IMR-90 (cell line): ENCODE measurements at regions not wholly inside any gene's neighbourhood (a gene's known extent, or its start where the extent isn't known, plus 50 kb on each side); places are given as distances from the start of the nearest gene placed in this dataset.

ENCODE experiments used
- ATAC-seq: fragments of 200-7000 bp; cut with Tn5 transposase; 2 replicates; pipeline ENCODE4 v1.9.1; 2020; ENCODE audit warnings: low read depth, mild to moderate bottlenecking, moderate library complexity
- BruUV-seq: library from RNA; stranded (reverse); fragments of 400-500 nt; replicated peaks from 2 replicates; lab custom pipeline; 2021; lab: Mats Ljungman, UMichigan
- CTCF ChIA-PET: fragments of 300-600 bp; formaldehyde crosslinking; extraction: SDS; loops from one replicate; lab custom pipeline; 2021; ENCODE audit warnings: antibody characterized with exemption; lab: Yijun Ruan, JAX
- POLR2A ChIA-PET: fragments of 300-600 bp; sonication (Branson Sonifier 250); formaldehyde crosslinking; loops from one replicate; lab custom pipeline; 2022; ENCODE audit warnings: antibody characterized with exemption; ENCODE audit not compliant: unreplicated experiment; lab: Charles Lee
- DNase-seq: peaks from one replicate; pipeline ENCODE4 v3.0.0; 2013
- H2AFZ ChIP-seq: replicated peaks from 2 replicates; pipeline ENCODE3; 2013; ENCODE audit warnings: low read length, mild to moderate bottlenecking; ENCODE audit not compliant: poor library complexity
- H2AK5ac ChIP-seq: 2 replicates; pipeline ENCODE4 v1.6.1; 2013; ENCODE audit warnings: low read depth, low read length, inconsistent platforms
- H2AK9ac ChIP-seq: replicated peaks from 2 replicates; pipeline ENCODE3; 2013; ENCODE audit warnings: mild to moderate bottlenecking, low read depth, low read length, moderate library complexity; ENCODE audit not compliant: poor library complexity
- H2BK120ac ChIP-seq: 2 replicates; pipeline ENCODE4 v1.6.1; 2013; ENCODE audit warnings: low read depth, low read length, inconsistent platforms
- H2BK15ac ChIP-seq: 3 replicates; pipeline ENCODE4 v1.6.1; 2013; ENCODE audit warnings: low read depth, low read length, inconsistent platforms
- H2BK20ac ChIP-seq: 2 replicates; pipeline ENCODE4 v1.6.1; 2013; ENCODE audit warnings: low read depth, mild to moderate bottlenecking, inconsistent platforms, low read length, moderate library complexity
- H2BK5ac ChIP-seq: 2 replicates; pipeline ENCODE4 v1.6.1; 2013; ENCODE audit warnings: mild to moderate bottlenecking, low read depth, low read length, inconsistent platforms; ENCODE audit not compliant: poor library complexity, severe bottlenecking
- H3K14ac ChIP-seq: replicated peaks from 2 replicates; pipeline ENCODE4 v1.6.1; 2013; ENCODE audit warnings: low read depth, low read length, inconsistent platforms
- H3K18ac ChIP-seq: 2 replicates; pipeline ENCODE4 v1.6.1; 2013; ENCODE audit warnings: low read depth, low read length, control low read depth
- H3K23ac ChIP-seq: 2 replicates; pipeline ENCODE4 v1.6.1; 2013; ENCODE audit warnings: low read depth, low read length, inconsistent platforms
- H3K27ac ChIP-seq: 2 replicates; pipeline ENCODE4 v1.5.1; 2013; ENCODE audit warnings: mild to moderate bottlenecking, control low read depth, low read length; ENCODE audit not compliant: insufficient read depth
- H3K27me3 ChIP-seq: 2 replicates; pipeline ENCODE4 v1.6.1; 2013; ENCODE audit warnings: low read length; ENCODE audit not compliant: control insufficient read depth, insufficient read depth
- H3K36me3 ChIP-seq: 2 replicates; pipeline ENCODE4 v1.6.1; 2013; ENCODE audit warnings: low read length, mixed read lengths; ENCODE audit not compliant: control insufficient read depth, insufficient read depth
- H3K4ac ChIP-seq: 2 replicates; pipeline ENCODE4 v1.6.1; 2013; ENCODE audit warnings: low read depth, low read length, inconsistent platforms
- H3K4me1 ChIP-seq: 2 replicates; pipeline ENCODE4 v1.6.1; 2013; ENCODE audit warnings: low read length, mixed read lengths; ENCODE audit not compliant: control insufficient read depth, insufficient read depth
- H3K4me2 ChIP-seq: 2 replicates; pipeline ENCODE4 v1.6.1; 2013; ENCODE audit warnings: low read depth, mild to moderate bottlenecking, control low read depth, low read length, moderate library complexity
- H3K4me3 ChIP-seq: 2 replicates; pipeline ENCODE4 v1.5.1; 2013; ENCODE audit warnings: low read depth, mild to moderate bottlenecking, control low read depth, low read length, moderate library complexity; ENCODE audit not compliant: insufficient read depth
- H3K56ac ChIP-seq: 2 replicates; pipeline ENCODE4 v1.6.1; 2013; ENCODE audit warnings: low read length, inconsistent platforms; ENCODE audit not compliant: insufficient read depth; ENCODE audit errors: extremely low read depth
- H3K79me1 ChIP-seq, 2 experiments: 2 replicates each; pipeline ENCODE4 v1.6.1; 2013; ENCODE audit warnings: low read length in 2 of 2, inconsistent platforms in 1 of 2, low read depth in 1 of 2
- H3K9ac ChIP-seq: 2 replicates; pipeline ENCODE4 v1.6.1; 2013; ENCODE audit warnings: low read depth, low read length, control low read depth
- H3K9me1 ChIP-seq: 2 replicates; pipeline ENCODE4 v1.6.1; 2013; ENCODE audit warnings: low read length, inconsistent platforms; ENCODE audit not compliant: insufficient read depth
- H3K9me3 ChIP-seq: 2 replicates; pipeline ENCODE4 v1.6.1; 2013; ENCODE audit warnings: low read length; ENCODE audit not compliant: control insufficient read depth, insufficient read depth
- H4K20me1 ChIP-seq: 2 replicates; pipeline ENCODE4 v1.6.1; 2013; ENCODE audit warnings: low read length, inconsistent platforms; ENCODE audit not compliant: insufficient read depth
- H4K5ac ChIP-seq: 2 replicates; pipeline ENCODE4 v1.6.1; 2013; ENCODE audit warnings: mild to moderate bottlenecking, low read depth, low read length, control low read depth
- H4K8ac ChIP-seq, 2 experiments: 2 replicates each; pipeline ENCODE4 v1.6.1; 2013; ENCODE audit warnings: low read depth in 2 of 2, low read length in 2 of 2, control low read depth in 1 of 2, inconsistent platforms in 1 of 2
- H4K91ac ChIP-seq: 2 replicates; pipeline ENCODE4 v1.6.1; 2013; ENCODE audit warnings: low read depth, low read length, inconsistent platforms; ENCODE audit not compliant: insufficient read depth
- BHLHE40 ChIP-seq: fragments of 150-350 bp; IDR thresholded peaks from 2 replicates; pipeline ENCODE4 v1.6.1; 2016; ENCODE audit warnings: mild to moderate bottlenecking, low read depth, low read length
- CEBPB ChIP-seq: IDR thresholded peaks from 2 replicates; pipeline ENCODE4 v1.6.1; 2012; ENCODE audit warnings: low read depth, low read length, improper control_type of control experiment
- CHD1 ChIP-seq: IDR thresholded peaks from 2 replicates; pipeline ENCODE4 v1.6.1; 2012; ENCODE audit warnings: low read depth, low read length, improper control_type of control experiment
- FOS ChIP-seq: fragments of 150-350 bp; IDR thresholded peaks from 2 replicates; pipeline ENCODE4 v1.6.1; 2016; ENCODE audit warnings: low read depth, low read length
- MAFK ChIP-seq: IDR thresholded peaks from 2 replicates; pipeline ENCODE4 v1.6.1; 2012; ENCODE audit warnings: low read depth, low read length, improper control_type of control experiment
- MAZ ChIP-seq: IDR thresholded peaks from 2 replicates; pipeline ENCODE4 v1.6.1; 2012; ENCODE audit warnings: low read depth, mild to moderate bottlenecking, low read length, improper control_type of control experiment, moderate library complexity, borderline replicate concordance
- MXI1 ChIP-seq: IDR thresholded peaks from 2 replicates; pipeline ENCODE4 v1.6.1; 2012; ENCODE audit warnings: low read depth, mild to moderate bottlenecking, low read length, moderate library complexity, borderline replicate concordance
- NFE2L2 ChIP-seq: fragments of 150-350 bp; IDR thresholded peaks from 2 replicates; pipeline ENCODE4 v1.6.1; 2016; ENCODE audit warnings: low read depth, mild to moderate bottlenecking, low read length
- POLR2A ChIP-seq: IDR thresholded peaks from 2 replicates; pipeline ENCODE4 v1.6.1; 2012; ENCODE audit warnings: mild to moderate bottlenecking, low read depth, low read length
- RAD21 ChIP-seq: IDR thresholded peaks from 2 replicates; pipeline ENCODE4 v1.6.1; 2012; ENCODE audit warnings: low read length, improper control_type of control experiment
- RCOR1 ChIP-seq: IDR thresholded peaks from 2 replicates; pipeline ENCODE4 v1.6.1; 2012; ENCODE audit warnings: mild to moderate bottlenecking, low read length, improper control_type of control experiment; ENCODE audit not compliant: insufficient replicate concordance
- RFX5 ChIP-seq: IDR thresholded peaks from 2 replicates; pipeline ENCODE4 v1.8.0; 2012; ENCODE audit warnings: low read depth, mild to moderate bottlenecking, low read length, moderate library complexity
- SMC3 ChIP-seq: fragments of 150-350 bp; IDR thresholded peaks from 2 replicates; pipeline ENCODE4 v1.6.1; 2016; ENCODE audit warnings: low read depth, mild to moderate bottlenecking, antibody characterized with exemption, low read length, moderate library complexity
- dilution Hi-C: fragments of 300-500 bp; cut with HindIII; formaldehyde crosslinking; loops from one replicate; pipeline ENCODE4 v1.14.3; 2018; ENCODE audit warnings: low sequenced_read_pairs; ENCODE audit not compliant: unreplicated experiment
- in situ Hi-C: fragments of 300-500 bp; cut with MboI; formaldehyde crosslinking; loops from 3 replicates; pipeline ENCODE4 v1.14.3; 2019; ENCODE audit warnings: low sequenced_read_pairs, inconsistent platforms, mixed read lengths
- intact Hi-C: fragments of 100-400 bp; cut with micrococcal nuclease; formaldehyde crosslinking; loops from 2 replicates; pipeline ENCODE4 v1.10.0; 2022
- TF ChIP-seq, protein P1 (sequence below): fragments of 150-350 bp; IDR thresholded peaks from 2 replicates; pipeline ENCODE4 v1.6.1; 2016; ENCODE audit warnings: low read depth, mild to moderate bottlenecking, low read length, moderate library complexity, borderline replicate concordance
- TF ChIP-seq, protein P2 (sequence below): fragments of 150-350 bp; IDR thresholded peaks from 2 replicates; pipeline ENCODE4 v1.6.1; 2017; ENCODE audit warnings: mild to moderate bottlenecking, antibody characterized with exemption, low read length, low read depth

DNA sequence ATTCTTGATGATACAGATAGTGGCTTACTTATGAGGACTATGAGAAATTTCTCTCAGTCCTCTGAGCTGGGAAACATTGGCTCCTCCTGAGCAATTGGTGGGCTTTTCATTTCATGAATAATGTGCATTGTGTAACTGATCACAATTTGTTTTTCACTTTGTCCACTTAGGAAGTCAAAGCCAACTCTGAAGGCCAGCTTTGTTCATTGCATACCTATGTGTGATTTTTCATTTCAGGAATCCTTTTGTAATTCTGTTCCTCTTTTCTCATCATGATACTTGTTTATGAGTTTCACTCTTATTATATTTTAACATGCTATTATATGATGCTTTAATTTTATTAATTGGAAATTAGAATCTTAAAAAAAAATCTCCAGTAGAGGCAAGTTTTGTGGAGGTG is 483.0 kb downstream of the EBF1 start:
- no peak overlapping the region for H3K4ac ChIP-seq
- no peak for DNase-seq
- H3K27me3 ChIP-seq: no peaks in the 10 kb centered on the region
- in situ Hi-C loops: no loop called here
- no peak overlapping the region for H2AFZ ChIP-seq
- no peak overlapping the region for H2AK5ac ChIP-seq
- H3K9me3 ChIP-seq: no peaks in the 10 kb centered on the region
- H3K4me1 ChIP-seq: no peaks in the 10 kb centered on the region
- CTCF ChIA-PET: interaction anchor here (0.6 kb wide), 1 partner anchor 45 kb away, joined by 3 read pairs; no protein-coding TSS in a partner anchor
- no peaks in the 10 kb centered on the region for H3K9me1 ChIP-seq
- BruUV-seq: no TSS peak
- H3K79me1 ChIP-seq: no peaks in the 10 kb centered on the region
- no peak overlapping the region for H2AK9ac ChIP-seq
- H3K14ac ChIP-seq: no peak overlapping the region
- H3K4me3 ChIP-seq: no peak overlapping the region
- dilution Hi-C loops: no loop called here
- no peak overlapping the region for H4K8ac ChIP-seq
- H3K4me2 ChIP-seq: no peak overlapping the region
- H3K18ac ChIP-seq: no peak overlapping the region
- no peak overlapping the region for H4K5ac ChIP-seq
- H4K20me1 ChIP-seq: no peaks in the 10 kb centered on the region
- no peak overlapping the region for H2BK5ac ChIP-seq
- no peaks in the 10 kb centered on the region for H3K36me3 ChIP-seq
- H2BK20ac ChIP-seq: no peak overlapping the region
- H3K56ac ChIP-seq: no peak overlapping the region
- TF ChIP-seq BHLHE40 (no peak), SMC3 (no peak), FOS (no peak), RAD21 (no peak), NFE2L2 (no peak), MXI1 (no peak), CEBPB (no peak), CHD1 (no peak), RFX5 (no peak), MAZ (no peak), POLR2A (no peak), MAFK (no peak), RCOR1 (no peak)
- TF ChIP-seq, protein P1, sequence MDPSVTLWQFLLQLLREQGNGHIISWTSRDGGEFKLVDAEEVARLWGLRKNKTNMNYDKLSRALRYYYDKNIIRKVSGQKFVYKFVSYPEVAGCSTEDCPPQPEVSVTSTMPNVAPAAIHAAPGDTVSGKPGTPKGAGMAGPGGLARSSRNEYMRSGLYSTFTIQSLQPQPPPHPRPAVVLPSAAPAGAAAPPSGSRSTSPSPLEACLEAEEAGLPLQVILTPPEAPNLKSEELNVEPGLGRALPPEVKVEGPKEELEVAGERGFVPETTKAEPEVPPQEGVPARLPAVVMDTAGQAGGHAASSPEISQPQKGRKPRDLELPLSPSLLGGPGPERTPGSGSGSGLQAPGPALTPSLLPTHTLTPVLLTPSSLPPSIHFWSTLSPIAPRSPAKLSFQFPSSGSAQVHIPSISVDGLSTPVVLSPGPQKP: no peak
- TF ChIP-seq, protein P2, sequence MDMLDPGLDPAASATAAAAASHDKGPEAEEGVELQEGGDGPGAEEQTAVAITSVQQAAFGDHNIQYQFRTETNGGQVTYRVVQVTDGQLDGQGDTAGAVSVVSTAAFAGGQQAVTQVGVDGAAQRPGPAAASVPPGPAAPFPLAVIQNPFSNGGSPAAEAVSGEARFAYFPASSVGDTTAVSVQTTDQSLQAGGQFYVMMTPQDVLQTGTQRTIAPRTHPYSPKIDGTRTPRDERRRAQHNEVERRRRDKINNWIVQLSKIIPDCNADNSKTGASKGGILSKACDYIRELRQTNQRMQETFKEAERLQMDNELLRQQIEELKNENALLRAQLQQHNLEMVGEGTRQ: no peak
- no peak overlapping the region for H3K9ac ChIP-seq
- POLR2A ChIA-PET: no interaction called here
- H3K23ac ChIP-seq: no peak overlapping the region
- H4K91ac ChIP-seq: no peak overlapping the region
- intact Hi-C loops: no loop called here
- no peak overlapping the region for H2BK120ac ChIP-seq
- ATAC-seq: no peak
- H3K27ac ChIP-seq: no peak overlapping the region
- H2BK15ac ChIP-seq: no peak overlapping the region
